Medulla oblongata (tissue), 1 donor: ENCODE measurements at regions not wholly inside any gene's neighbourhood (a gene's known extent, or its start where the extent isn't known, plus 50 kb on each side); places are given as distances from the start of the nearest gene placed in this dataset.
A peak's percentile ranks its signal among the peaks of the same experiment; 100 is the strongest.

Source experiments
- DNase-seq: peaks from one replicate; pipeline ENCODE4 v3.0.0-alpha.2; 2015; ENCODE audit errors: extremely low spot score

GRCh38 chr3:120838441-120839091, 69.4 kb upstream of the STXBP5L start:
- DNase-seq: no peak

GRCh38 chr3:120839120-120839519, 68.9 kb upstream of the STXBP5L start:
- DNase-seq: no peak

- no peak for DNase-seq
Observed at GRCh38 chr3:120841264-120841663, 66.7 kb upstream of the STXBP5L start.

GRCh38 chr3:120846073-120846472, 61.9 kb upstream of the STXBP5L start:
- DNase-seq: no peak

DNA sequence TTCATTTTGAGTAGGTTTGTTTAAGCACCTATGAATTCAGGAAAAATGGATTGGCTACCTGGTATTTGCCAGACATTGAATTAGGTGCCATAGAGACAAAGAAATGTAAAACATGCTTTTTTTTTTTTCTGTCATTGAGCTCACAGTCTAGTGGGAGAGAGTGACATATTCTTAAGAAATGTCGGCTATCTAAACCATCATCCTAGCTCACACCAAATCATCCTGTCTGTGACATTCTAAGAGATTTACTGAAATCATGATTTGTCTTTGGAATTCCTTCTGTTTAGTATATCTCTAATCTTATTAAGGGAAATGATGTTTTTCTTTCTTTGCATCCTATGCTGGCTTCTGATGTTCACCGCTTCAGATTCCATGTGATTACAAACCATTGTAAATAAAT, 59.5 kb upstream of the STXBP5L start:
- DNase-seq: no peak

GRCh38 chr3:120850381-120851295, 57.4 kb upstream of the STXBP5L start:
- DNase-seq: peak; percentile 35

GRCh38 chr3:120852412-120852811, 55.6 kb upstream of the STXBP5L start:
- DNase-seq: no peak

DNA sequence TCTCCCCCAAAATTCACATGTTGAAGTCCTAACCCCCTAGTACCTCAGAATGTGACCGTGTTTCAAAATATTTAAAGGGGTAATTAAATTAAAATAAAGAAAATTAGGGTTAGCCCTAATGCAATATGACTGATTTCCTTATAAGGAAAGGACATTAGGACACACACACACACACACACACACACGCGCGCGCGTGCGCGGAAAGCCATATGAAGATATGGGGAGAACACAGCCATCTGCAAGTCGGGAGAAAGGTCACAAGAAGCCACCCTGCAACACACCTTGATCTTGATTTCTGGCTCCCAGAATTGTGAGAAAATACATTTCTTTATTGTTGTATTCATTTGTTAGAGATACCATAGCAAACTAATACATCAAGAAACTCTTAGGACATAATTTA, 54.6 kb upstream of the STXBP5L start:
- no peak for DNase-seq

DNA sequence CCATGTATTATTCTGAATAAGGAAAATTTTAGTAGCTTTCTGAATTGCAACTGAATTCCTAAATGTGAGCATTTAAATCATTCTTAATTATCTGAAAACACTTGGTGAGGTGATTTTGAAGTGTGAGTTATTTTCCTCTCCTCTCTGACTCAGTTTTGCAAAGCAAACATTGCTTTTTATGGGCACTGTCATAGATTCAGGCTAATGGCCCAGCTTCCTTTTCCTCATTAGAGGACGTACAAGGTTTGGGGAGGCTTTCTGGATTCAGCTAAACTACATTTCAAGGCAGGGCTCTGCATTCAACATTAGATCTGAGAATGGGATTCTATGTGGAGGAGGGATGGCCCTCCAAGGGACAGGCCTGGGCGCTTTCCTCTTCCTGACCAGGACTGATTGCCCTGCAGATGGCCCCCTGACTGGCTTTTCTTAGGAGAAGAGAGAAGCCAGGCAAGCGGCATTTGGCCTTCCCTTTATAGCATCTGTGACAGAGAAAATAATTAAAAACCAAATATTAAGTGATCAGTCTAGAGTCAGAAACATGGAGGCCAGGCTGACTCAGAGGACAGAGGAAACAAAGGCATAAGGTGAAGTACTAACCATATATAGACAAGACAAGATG, 53.0 kb upstream of the STXBP5L start:
- DNase-seq: no peak

- peak; percentile 58 for DNase-seq
Observed at GRCh38 chr3:120855665-120856437, 52.2 kb upstream of the STXBP5L start.
